Left lung (tissue), 4 donors: ENCODE measurements at regions not wholly inside any gene's neighbourhood (a gene's known extent, or its start where the extent isn't known, plus 50 kb on each side); places are given as distances from the start of the nearest gene placed in this dataset.

Source experiments
- ATAC-seq: fragments of 200-7000 bp; cut with Tn5 transposase; one replicate; pipeline ENCODE4 v1.9.1; 2020; ENCODE audit warnings: moderate library complexity
- DNase-seq, 4 donors: peaks; one replicate each; pipeline ENCODE4 v3.0.0-alpha.2; 2013 to 2020
- H3K27ac ChIP-seq, 2 donors: fragments of 200-600 bp; sonication (generic) in 1 of 2; one replicate each; pipeline versions ENCODE4 v1.5.0 to v1.8.0; 2020 to 2021
- H3K27me3 ChIP-seq, 2 donors: fragments of 200-600 bp; sonication (generic) in 1 of 2; one replicate each; pipeline versions ENCODE4 v1.5.0 to v1.8.0; 2020 to 2021
- H3K36me3 ChIP-seq, 2 donors: fragments of 200-600 bp; sonication (generic) in 1 of 2; one replicate each; pipeline versions ENCODE4 v1.5.0 to v1.8.0; 2020 to 2021
- H3K4me1 ChIP-seq, 2 donors: fragments of 200-600 bp; one replicate each; pipeline ENCODE4 v1.8.0; 2021
- H3K4me3 ChIP-seq, 2 donors: fragments of 200-600 bp; sonication (generic) in 1 of 2; one replicate each; pipeline versions ENCODE4 v1.5.0 to v1.8.0; 2020 to 2021; ENCODE audit warnings: mild to moderate bottlenecking in 1 of 2
- H3K9me3 ChIP-seq, 2 donors: fragments of 200-600 bp; sonication (generic) in 1 of 2; one replicate each; pipeline versions ENCODE4 v1.5.0 to v1.8.0; 2020 to 2021
- CTCF ChIP-seq, 2 donors: fragments of 200-600 bp; sonication (generic) in 1 of 2; IDR thresholded peaks; one replicate each; pipeline versions ENCODE4 v1.5.0 to v1.8.0; 2021; ENCODE audit warnings: antibody characterized with exemption in 2 of 2
- intact Hi-C, 2 donors: fragments of 100-400 bp; cut with DNase I; formaldehyde crosslinking; loops; one replicate each; pipeline versions ENCODE4 v1.11.2 to v1.14.2; 2022
- donor health status: DM: no; HTN: yes; CAD: no.
- donor health status: DM: no; HTN: no; CAD: no.

- Histone ChIP-seq H3K36me3 (no peaks in the 10 kb centered on the region), H3K27me3 (no peaks in the 10 kb centered on the region), H3K4me3 (no peak overlapping the region), H3K4me1 (no peaks in the 10 kb centered on the region), H3K9me3 (peaks cover 0 to 15% of the 10 kb centered on the region in 2 donors), H3K27ac (no peak overlapping the region)
- TF ChIP-seq CTCF (IDR thresholded peaks at IDR 0.05) = no peak
- ATAC-seq = no peak
- intact Hi-C loops = no loop called here
- DNase-seq = no peak
These were observed 187.8 kb upstream of the GAS1 start for GRCh38 chr9:87135074-87135473.

DNA sequence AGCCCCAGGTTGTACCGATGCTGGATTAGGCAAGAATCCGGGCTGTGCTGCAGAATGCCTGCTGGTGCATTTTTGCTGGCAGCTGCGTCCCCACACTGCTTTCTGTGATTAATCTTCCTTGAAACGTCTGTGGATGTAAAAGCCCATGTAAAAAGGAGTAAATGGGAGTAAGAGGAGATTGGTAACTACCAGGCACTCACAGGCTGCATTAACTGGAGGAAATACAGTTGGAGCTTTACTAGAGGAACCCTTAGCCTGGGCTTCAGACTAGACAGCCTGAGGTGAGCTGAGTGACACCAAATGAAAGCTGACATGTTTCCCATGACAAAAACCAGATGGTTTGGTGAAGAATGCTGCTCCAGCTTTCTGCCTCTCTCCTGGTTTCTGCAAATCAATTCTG lies 190.4 kb upstream of the GAS1 start:
- intact Hi-C loops = no loop called here
- H3K4me1 ChIP-seq = no peaks in the 10 kb centered on the region
- ATAC-seq = no peak

GRCh38 chr9:87138128-87139040 lies 191.1 kb upstream of the GAS1 start:
- no peaks in the 10 kb centered on the region for H3K4me1 ChIP-seq
- no peak overlapping the region for H3K4me3 ChIP-seq
- H3K27me3 ChIP-seq = peaks cover 0 to 7% of the 10 kb centered on the region in 2 donors
- no peaks in the 10 kb centered on the region for H3K36me3 ChIP-seq
- no peak overlapping the region for H3K27ac ChIP-seq
- intact Hi-C loops = no loop called here
- no peak for TF ChIP-seq CTCF (IDR thresholded peaks at IDR 0.05)
- ATAC-seq (no peak), DNase-seq (no peak)
- H3K9me3 ChIP-seq = peaks cover 0 to 2% of the 10 kb centered on the region in 2 donors

More for the DNA sequence above, 190.4 kb upstream of the GAS1 start:
- Histone ChIP-seq H3K9me3 (peaks cover 0 to 2% of the 10 kb centered on the region in 2 donors), H3K36me3 (no peaks in the 10 kb centered on the region), H3K4me3 (no peak overlapping the region), H3K27ac (no peak overlapping the region), H3K27me3 (peaks cover 0 to 7% of the 10 kb centered on the region in 2 donors)
- DNase-seq = no peak
- TF ChIP-seq CTCF (IDR thresholded peaks at IDR 0.05) = no peak

DNA sequence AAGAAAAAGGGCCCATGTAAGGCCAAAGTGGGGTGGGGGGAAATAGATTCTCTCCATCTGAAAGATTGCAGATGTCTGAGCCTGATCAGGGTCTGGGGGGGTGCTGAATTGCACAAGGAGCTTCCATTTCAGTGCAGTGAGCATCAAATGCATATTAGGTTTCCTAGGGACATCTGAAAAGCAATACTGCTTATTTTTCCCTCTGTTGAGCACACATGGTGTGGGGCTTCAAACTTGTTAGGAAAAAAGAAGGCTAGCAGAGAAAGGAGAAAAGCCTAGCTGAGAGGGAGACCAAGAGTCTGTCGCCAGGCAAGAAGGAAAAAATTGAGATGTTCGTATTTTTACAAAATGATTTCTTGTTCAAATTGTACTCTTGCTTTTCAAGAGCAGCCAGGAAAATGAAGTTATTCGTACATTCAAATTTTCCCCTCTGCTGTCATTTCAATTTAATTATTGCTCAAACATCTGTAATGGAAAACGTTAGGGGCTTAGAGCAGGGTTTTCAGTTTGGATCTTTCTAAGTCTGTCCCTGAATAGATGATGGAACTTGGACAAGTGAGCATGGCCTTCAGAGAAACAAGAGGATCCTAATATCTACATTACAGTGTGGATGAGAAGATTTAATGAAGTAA lies 191.9 kb upstream of the GAS1 start:
- peaks cover 0 to 7% of the 10 kb centered on the region in 2 donors for H3K27me3 ChIP-seq
- TF ChIP-seq CTCF (IDR thresholded peaks at IDR 0.05) = no peak
- H3K27ac ChIP-seq = no peak overlapping the region
- no peaks in the 10 kb centered on the region for H3K4me1 ChIP-seq
- intact Hi-C loops = no loop called here
- no peaks in the 10 kb centered on the region for H3K9me3 ChIP-seq
- ATAC-seq (no peak), DNase-seq (no peak)
- no peak overlapping the region for H3K4me3 ChIP-seq
- H3K36me3 ChIP-seq = no peaks in the 10 kb centered on the region

DNA sequence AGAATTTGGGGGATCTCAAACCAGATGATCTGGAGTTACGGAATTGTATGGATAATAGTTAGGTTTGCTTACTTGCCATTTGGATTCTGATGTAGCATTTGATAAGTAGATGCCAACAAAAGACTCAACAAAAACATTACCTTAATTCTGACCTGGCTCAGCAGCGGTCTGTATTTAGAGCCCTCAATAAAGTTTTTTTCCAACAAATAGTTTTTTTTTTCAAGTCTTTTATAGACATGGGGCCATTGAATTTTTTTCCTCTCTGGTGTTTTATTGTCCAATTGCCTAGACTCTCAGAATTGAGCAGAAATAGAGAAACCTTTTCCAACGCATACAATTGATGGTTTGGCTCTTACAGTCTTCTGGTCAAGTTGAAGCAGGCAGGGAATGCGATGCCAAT lies 192.8 kb upstream of the GAS1 start:
- intact Hi-C loops = no loop called here
- DNase-seq = no peak
- H3K27ac ChIP-seq = no peak overlapping the region
- no peak for ATAC-seq
- H3K4me3 ChIP-seq = no peak overlapping the region
- TF ChIP-seq CTCF (IDR thresholded peaks at IDR 0.05) = no peak
- peaks cover 0 to 7% of the 10 kb centered on the region in 2 donors for H3K27me3 ChIP-seq
- H3K4me1 ChIP-seq = no peaks in the 10 kb centered on the region
- no peaks in the 10 kb centered on the region for H3K9me3 ChIP-seq
- H3K36me3 ChIP-seq = no peaks in the 10 kb centered on the region
